GM21723 (cell line): ENCODE measurements at regions not wholly inside any gene's neighbourhood (a gene's known extent, or its start where the extent isn't known, plus 50 kb on each side); places are given as distances from the start of the nearest gene placed in this dataset.

Source experiments
- ATAC-seq: cut with Tn5 transposase; IDR thresholded peaks from one replicate; pipeline ENCODE4 v1.9.1; 2021; ENCODE audit warnings: mild to moderate bottlenecking, moderate library complexity; ENCODE audit not compliant: unreplicated experiment

- no peak for ATAC-seq
These were observed 201.4 kb downstream of the ZNF462 start for GRCh38 chr9:107064378-107064777.

- ATAC-seq = no peak
These were observed 202.6 kb downstream of the ZNF462 start for GRCh38 chr9:107065549-107065948.

- no peak for ATAC-seq
These were observed 204.9 kb downstream of the ZNF462 start for GRCh38 chr9:107067739-107068416.

- no peak for ATAC-seq
These were observed 205.6 kb downstream of the ZNF462 start for GRCh38 chr9:107068581-107068980.

- no peak for ATAC-seq
These were observed 207.6 kb downstream of the ZNF462 start for GRCh38 chr9:107070586-107070985.

GRCh38 chr9:107078061-107078460 lies 205.0 kb upstream of the RAD23B start:
- ATAC-seq = no peak

GRCh38 chr9:107079589-107079988 lies 203.5 kb upstream of the RAD23B start:
- ATAC-seq = no peak

- ATAC-seq = no peak
These were observed 202.9 kb upstream of the RAD23B start for GRCh38 chr9:107080130-107080529.

- no peak for ATAC-seq
These were observed 196.6 kb upstream of the RAD23B start for GRCh38 chr9:107086460-107086859.

- no peak for ATAC-seq
These were observed 195.9 kb upstream of the RAD23B start for GRCh38 chr9:107087222-107087621.

GRCh38 chr9:107090218-107090617 lies 192.9 kb upstream of the RAD23B start:
- no peak for ATAC-seq

GRCh38 chr9:107093365-107094060 lies 189.6 kb upstream of the RAD23B start:
- no peak for ATAC-seq

- ATAC-seq = no peak
These were observed 188.7 kb upstream of the RAD23B start for GRCh38 chr9:107094370-107094769.

GRCh38 chr9:107100591-107100990 lies 182.5 kb upstream of the RAD23B start:
- ATAC-seq = no peak

- no peak for ATAC-seq
These were observed 181.1 kb upstream of the RAD23B start for GRCh38 chr9:107102011-107102410.

- ATAC-seq = no peak
These were observed 179.5 kb upstream of the RAD23B start for GRCh38 chr9:107103621-107104020.

GRCh38 chr9:107105784-107106183 lies 177.3 kb upstream of the RAD23B start:
- no peak for ATAC-seq

- ATAC-seq = no peak
These were observed 176.7 kb upstream of the RAD23B start for GRCh38 chr9:107106416-107106815.

GRCh38 chr9:107108342-107109130 lies 174.5 kb upstream of the RAD23B start:
- ATAC-seq = no peak

GRCh38 chr9:107109324-107109723 lies 173.8 kb upstream of the RAD23B start:
- ATAC-seq = no peak

- no peak for ATAC-seq
These were observed 172.9 kb upstream of the RAD23B start for GRCh38 chr9:107110153-107110552.

GRCh38 chr9:107112707-107113243 lies 170.3 kb upstream of the RAD23B start:
- ATAC-seq = peak; percentile 88
